ENCODE measurements at regions not wholly inside any gene's neighbourhood (a gene's known extent, or its start where the extent isn't known, plus 50 kb on each side); places are given as distances from the start of the nearest gene placed in this dataset.

DNA sequence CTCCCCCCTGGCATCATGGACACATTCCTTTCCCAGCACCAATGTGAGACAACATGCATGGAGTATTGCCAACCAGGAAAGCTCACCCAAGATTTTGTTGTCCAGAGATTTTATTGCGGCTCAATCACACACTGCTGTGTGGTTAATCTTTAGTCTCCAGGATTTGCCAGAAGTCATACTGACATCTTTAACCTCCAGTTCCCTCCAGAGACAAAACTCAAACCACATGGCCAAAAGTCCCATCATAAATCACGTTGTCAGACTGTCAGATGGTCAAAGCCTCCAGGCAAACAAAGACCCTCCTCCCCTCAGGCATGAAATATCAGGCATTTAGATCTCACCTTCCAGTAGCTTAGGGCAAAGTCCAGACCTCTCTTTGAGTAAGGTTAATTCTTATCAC lies 97.3 kb upstream of the OPRM1 start:
- TF ChIP-seq, protein P1, sequence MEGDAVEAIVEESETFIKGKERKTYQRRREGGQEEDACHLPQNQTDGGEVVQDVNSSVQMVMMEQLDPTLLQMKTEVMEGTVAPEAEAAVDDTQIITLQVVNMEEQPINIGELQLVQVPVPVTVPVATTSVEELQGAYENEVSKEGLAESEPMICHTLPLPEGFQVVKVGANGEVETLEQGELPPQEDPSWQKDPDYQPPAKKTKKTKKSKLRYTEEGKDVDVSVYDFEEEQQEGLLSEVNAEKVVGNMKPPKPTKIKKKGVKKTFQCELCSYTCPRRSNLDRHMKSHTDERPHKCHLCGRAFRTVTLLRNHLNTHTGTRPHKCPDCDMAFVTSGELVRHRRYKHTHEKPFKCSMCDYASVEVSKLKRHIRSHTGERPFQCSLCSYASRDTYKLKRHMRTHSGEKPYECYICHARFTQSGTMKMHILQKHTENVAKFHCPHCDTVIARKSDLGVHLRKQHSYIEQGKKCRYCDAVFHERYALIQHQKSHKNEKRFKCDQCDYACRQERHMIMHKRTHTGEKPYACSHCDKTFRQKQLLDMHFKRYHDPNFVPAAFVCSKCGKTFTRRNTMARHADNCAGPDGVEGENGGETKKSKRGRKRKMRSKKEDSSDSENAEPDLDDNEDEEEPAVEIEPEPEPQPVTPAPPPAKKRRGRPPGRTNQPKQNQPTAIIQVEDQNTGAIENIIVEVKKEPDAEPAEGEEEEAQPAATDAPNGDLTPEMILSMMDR (IDR thresholded peaks at IDR 0.05), result no peak
- TF ChIP-seq POLR2A (IDR thresholded peaks at IDR 0.05), result no peak

Data from prostate gland (tissue), 2 donors.